LoVo (cell line): ENCODE measurements at regions not wholly inside any gene's neighbourhood (a gene's known extent, or its start where the extent isn't known, plus 50 kb on each side); places are given as distances from the start of the nearest gene placed in this dataset.

Experiments
- DNase-seq: peaks from one replicate; pipeline ENCODE4 v3.0.0-alpha.2; 2016; ENCODE audit warnings: low spot score

GRCh38 chr12:84741031-84741430, 171.6 kb downstream of the SLC6A15 start:
- DNase-seq: no peak

- DNase-seq: no peak
These were observed 172.0 kb downstream of the SLC6A15 start for GRCh38 chr12:84740602-84741001.

- no peak for DNase-seq
These were observed 174.1 kb downstream of the SLC6A15 start for GRCh38 chr12:84738481-84738972.

GRCh38 chr12:84732828-84733340, 179.7 kb downstream of the SLC6A15 start:
- DNase-seq: no peak

- no peak for DNase-seq
These were observed 181.9 kb downstream of the SLC6A15 start for GRCh38 chr12:84730561-84731162.

GRCh38 chr12:84727961-84728360, 184.6 kb downstream of the SLC6A15 start:
- no peak for DNase-seq

GRCh38 chr12:84726780-84727179, 185.8 kb downstream of the SLC6A15 start:
- no peak for DNase-seq

GRCh38 chr12:84723988-84724387, 188.6 kb downstream of the SLC6A15 start:
- DNase-seq: no peak

- DNase-seq: no peak
These were observed 192.6 kb downstream of the SLC6A15 start for GRCh38 chr12:84719997-84720396.

GRCh38 chr12:84718906-84719305, 193.7 kb downstream of the SLC6A15 start:
- DNase-seq: no peak

GRCh38 chr12:84712747-84713146, 199.9 kb downstream of the SLC6A15 start:
- no peak for DNase-seq

GRCh38 chr12:84706374-84706773, 206.2 kb downstream of the SLC6A15 start:
- DNase-seq: no peak

- no peak for DNase-seq
These were observed 207.7 kb downstream of the SLC6A15 start for GRCh38 chr12:84704856-84705255.

GRCh38 chr12:84702001-84702400, 210.6 kb downstream of the SLC6A15 start:
- DNase-seq: no peak

- no peak for DNase-seq
These were observed 211.6 kb downstream of the SLC6A15 start for GRCh38 chr12:84701041-84701440.

GRCh38 chr12:84698576-84699333, 213.8 kb downstream of the SLC6A15 start:
- no peak for DNase-seq

GRCh38 chr12:84696908-84697540, 215.6 kb downstream of the SLC6A15 start:
- no peak for DNase-seq

- no peak for DNase-seq
These were observed 216.3 kb downstream of the SLC6A15 start for GRCh38 chr12:84696281-84696680.

GRCh38 chr12:84694116-84694515, 218.5 kb downstream of the SLC6A15 start:
- DNase-seq: no peak

GRCh38 chr12:84692071-84692470, 220.5 kb downstream of the SLC6A15 start:
- DNase-seq: no peak

- no peak for DNase-seq
These were observed 221.3 kb downstream of the SLC6A15 start for GRCh38 chr12:84691266-84691665.

GRCh38 chr12:84689638-84690037, 223.0 kb downstream of the SLC6A15 start:
- DNase-seq: no peak

GRCh38 chr12:84685379-84685778, 227.2 kb downstream of the SLC6A15 start:
- DNase-seq: no peak
